H9 (cell line): ENCODE measurements at regions not wholly inside any gene's neighbourhood (a gene's known extent, or its start where the extent isn't known, plus 50 kb on each side); places are given as distances from the start of the nearest gene placed in this dataset.

ENCODE experiments used
- DNase-seq: peaks from one replicate; pipeline ENCODE4 v3.0.0-alpha.2; 2017
- H2AFZ ChIP-seq: one replicate; pipeline ENCODE4 v1.6.1; 2013; ENCODE audit warnings: mild to moderate bottlenecking, low read length, control low read depth, moderate library complexity
- H2AK5ac ChIP-seq: 2 replicates; pipeline ENCODE4 v1.6.1; 2013; ENCODE audit warnings: low read length, control low read depth, mixed read lengths; ENCODE audit not compliant: insufficient read length
- H2BK120ac ChIP-seq: one replicate; pipeline ENCODE4 v1.6.1; 2013; ENCODE audit warnings: low read depth, mild to moderate bottlenecking, low read length, control low read depth, inconsistent platforms; ENCODE audit not compliant: poor library complexity, severe bottlenecking
- H2BK12ac ChIP-seq: 2 replicates; pipeline ENCODE4 v1.6.1; 2013; ENCODE audit warnings: low read length, control low read depth, mixed read lengths, low read depth; ENCODE audit not compliant: insufficient read length
- H2BK15ac ChIP-seq: 2 replicates; pipeline ENCODE4 v1.6.1; 2013; ENCODE audit warnings: low read depth, low read length, control low read depth
- H2BK20ac ChIP-seq: one replicate; pipeline ENCODE4 v1.6.1; 2013; ENCODE audit warnings: low read depth, mild to moderate bottlenecking, low read length, control low read depth, inconsistent platforms; ENCODE audit not compliant: poor library complexity, severe bottlenecking
- H2BK5ac ChIP-seq: 2 replicates; pipeline ENCODE4 v1.6.1; 2013; ENCODE audit warnings: low read length, control low read depth, mixed read lengths; ENCODE audit not compliant: insufficient read length
- H3K14ac ChIP-seq: 2 replicates; pipeline ENCODE4 v1.6.1; 2013; ENCODE audit warnings: low read length, control low read depth; ENCODE audit not compliant: insufficient read depth
- H3K18ac ChIP-seq: 2 replicates; pipeline ENCODE4 v1.6.1; 2013; ENCODE audit warnings: low read depth, mild to moderate bottlenecking, mixed read lengths, low read length, control low read depth; ENCODE audit not compliant: insufficient read length
- H3K23ac ChIP-seq: 2 replicates; pipeline ENCODE4 v1.6.1; 2013; ENCODE audit warnings: low read length, control low read depth, mixed read lengths, low read depth; ENCODE audit not compliant: insufficient read length
- H3K23me2 ChIP-seq: 2 replicates; pipeline ENCODE4 v1.6.1; 2013; ENCODE audit warnings: low read depth, mild to moderate bottlenecking, mixed read lengths, low read length, control low read depth; ENCODE audit not compliant: insufficient read length, poor library complexity, severe bottlenecking
- H3K27ac ChIP-seq: 2 replicates; pipeline ENCODE4 v1.5.1; 2013; ENCODE audit warnings: low read length, control low read depth, mixed read lengths, low read depth; ENCODE audit not compliant: insufficient read length
- H3K27me3 ChIP-seq: 2 replicates; pipeline ENCODE4 v1.6.1; 2013; ENCODE audit warnings: low read length, control low read depth, inconsistent platforms; ENCODE audit not compliant: insufficient read depth
- H3K4ac ChIP-seq: 2 replicates; pipeline ENCODE4 v1.6.1; 2013; ENCODE audit warnings: low read depth, mild to moderate bottlenecking, control low read depth, inconsistent platforms, low read length, moderate library complexity
- H3K4me1 ChIP-seq: 2 replicates; pipeline ENCODE4 v1.6.1; 2013; ENCODE audit warnings: low read length, control low read depth, inconsistent platforms; ENCODE audit not compliant: insufficient read depth
- H3K4me2 ChIP-seq: 2 replicates; pipeline ENCODE4 v1.6.1; 2013; ENCODE audit warnings: low read length, control low read depth, mixed read lengths; ENCODE audit not compliant: insufficient read length, insufficient read depth
- H3K56ac ChIP-seq: 2 replicates; pipeline ENCODE4 v1.6.1; 2013; ENCODE audit warnings: low read depth, mild to moderate bottlenecking, mixed read lengths, low read length, control low read depth; ENCODE audit not compliant: insufficient read length
- H3K79me1 ChIP-seq: 2 replicates; pipeline ENCODE4 v1.6.1; 2013; ENCODE audit warnings: low read depth, mild to moderate bottlenecking, moderate library complexity, low read length, control low read depth, inconsistent platforms; ENCODE audit not compliant: insufficient read depth, poor library complexity, severe bottlenecking
- H3K79me2 ChIP-seq: 2 replicates; pipeline ENCODE4 v1.6.1; 2013; ENCODE audit warnings: low read length, control low read depth, inconsistent platforms; ENCODE audit not compliant: insufficient read depth
- H3K9ac ChIP-seq: 2 replicates; pipeline ENCODE4 v1.6.1; 2013; ENCODE audit warnings: low read length, control low read depth, mixed read lengths; ENCODE audit not compliant: insufficient read length; ENCODE audit errors: extremely low read depth
- H3K9me3 ChIP-seq: one replicate; pipeline ENCODE4 v1.6.1; 2013; ENCODE audit warnings: low read depth, low read length, inconsistent platforms; ENCODE audit not compliant: control insufficient read depth
- H3T11ph ChIP-seq: one replicate; pipeline ENCODE4 v1.6.1; 2013; ENCODE audit warnings: mild to moderate bottlenecking, low read length, control low read depth, inconsistent platforms
- H4K20me1 ChIP-seq: one replicate; pipeline ENCODE4 v1.6.1; 2013; ENCODE audit not compliant: control insufficient read depth, insufficient read length, insufficient read depth
- H4K5ac ChIP-seq: 2 replicates; pipeline ENCODE4 v1.6.1; 2013; ENCODE audit warnings: low read depth, mild to moderate bottlenecking, mixed read lengths, low read length, control low read depth; ENCODE audit not compliant: insufficient read length
- H4K8ac ChIP-seq: replicated peaks from 2 replicates; pipeline ENCODE4 v1.6.1; 2013; ENCODE audit warnings: low read length, control low read depth, mixed read lengths, low read depth; ENCODE audit not compliant: insufficient read length
- H4K91ac ChIP-seq: 2 replicates; pipeline ENCODE4 v1.6.1; 2013; ENCODE audit warnings: low read depth, mild to moderate bottlenecking, moderate library complexity, mixed read lengths, low read length, control low read depth; ENCODE audit not compliant: insufficient read length
- H3K27ac Mint-ChIP-seq, 3 experiments: 2 replicates in 2 of 3; 3 replicates in 1 of 3; pipeline ENCODE4 v1.8.0; 2020 to 2021; ENCODE audit warnings: mixed read lengths in 3 of 3, mild to moderate bottlenecking in 1 of 3, moderate library complexity in 1 of 3
- H3K27me3 Mint-ChIP-seq: 2 replicates; pipeline ENCODE4 v1.8.0; 2021; ENCODE audit warnings: low read depth, mild to moderate bottlenecking, moderate library complexity, mixed read lengths
- H3K36me3 Mint-ChIP-seq, 3 experiments: 2 replicates in 2 of 3; 3 replicates in 1 of 3; pipeline ENCODE4 v1.8.0; 2020 to 2021; ENCODE audit warnings: low read depth in 3 of 3, mixed read lengths in 3 of 3; ENCODE audit not compliant: insufficient read depth in 1 of 3
- H3K4me1 Mint-ChIP-seq, 2 experiments: 2 replicates each; pipeline ENCODE4 v1.8.0; 2020; ENCODE audit warnings: mixed read lengths in 2 of 2
- H3K4me3 Mint-ChIP-seq, 2 experiments: 2 replicates in 1 of 2; 3 replicates in 1 of 2; pipeline ENCODE4 v1.8.0; 2020 to 2021; ENCODE audit warnings: mild to moderate bottlenecking in 2 of 2, mixed read lengths in 2 of 2, moderate library complexity in 1 of 2
- H3K9me3 Mint-ChIP-seq, 2 experiments: 2 replicates in 1 of 2; 3 replicates in 1 of 2; pipeline ENCODE4 v1.8.0; 2020; ENCODE audit warnings: mild to moderate bottlenecking in 2 of 2, mixed read lengths in 2 of 2, moderate library complexity in 1 of 2
- CTCF ChIP-seq: fragments of 200-600 bp; sonication (generic); conservative IDR thresholded peaks from 3 replicates; pipeline ENCODE4 v1.8.0; 2021; ENCODE audit warnings: antibody characterized with exemption, mild to moderate bottlenecking
- WGBS: extraction: QIAGEN DNeasy Blood & Tissue Kit; methylation state at CpG from one replicate; pipeline ENCODE4 v1.1.7; 2013; ENCODE audit warnings: missing lambda C conversion rate, low lambda C conversion rate, mixed read lengths; ENCODE audit not compliant: insufficient read length; ENCODE audit errors: extremely low coverage; 5-methylcytosine and 5-hydroxymethylcytosine counted together

- Mint-ChIP-seq H3K4me1 (peaks cover under 1 to 3% of the 10 kb centered on the region in 2 experiments; a peak in 3 of 4 replicates), H3K9me3 (peaks cover 0 to 8% of the 10 kb centered on the region in 2 experiments; a peak in 2 of 5 replicates), H3K27me3 (no peaks in the 10 kb centered on the region), H3K27ac (no peak overlapping the region), H3K4me3 (no peak overlapping the region), H3K36me3 (peaks cover 0 to 1% (median 0%) of the 10 kb centered on the region in 3 experiments; a peak in 2 of 7 replicates)
- H3K23me2 ChIP-seq = no peaks in the 10 kb centered on the region
- no peak overlapping the region for H3K9ac ChIP-seq
- H3K9me3 ChIP-seq = no peaks in the 10 kb centered on the region
- no peaks in the 10 kb centered on the region for H3K79me2 ChIP-seq
- no peak overlapping the region for H2BK15ac ChIP-seq
- no peak overlapping the region for H3K4me2 ChIP-seq
- H3K27me3 ChIP-seq = no peaks in the 10 kb centered on the region
- H2BK5ac ChIP-seq = no peak overlapping the region
- no peak overlapping the region for H2BK120ac ChIP-seq
- H3T11ph ChIP-seq = no peak overlapping the region
- no peak overlapping the region for H2BK20ac ChIP-seq
- no peak overlapping the region for H4K8ac ChIP-seq
- no peak overlapping the region for H3K56ac ChIP-seq
- no peak overlapping the region for H4K91ac ChIP-seq
- no peak overlapping the region for H3K14ac ChIP-seq
- no peaks in the 10 kb centered on the region for H4K20me1 ChIP-seq
- no CpG with 5 or more reads among the region's 1 CpG for WGBS
- H4K5ac ChIP-seq = no peak overlapping the region
- no peak overlapping the region for H3K18ac ChIP-seq
- TF ChIP-seq CTCF = no peak
- H2AFZ ChIP-seq = no peak overlapping the region
- no peak overlapping the region for H3K4ac ChIP-seq
- no peak overlapping the region for H3K23ac ChIP-seq
- H3K4me1 ChIP-seq = no peaks in the 10 kb centered on the region
- no peak for DNase-seq
- no peak overlapping the region for H2BK12ac ChIP-seq
- H2AK5ac ChIP-seq = no peak overlapping the region
- H3K27ac ChIP-seq = no peak overlapping the region
- H3K79me1 ChIP-seq = no peaks in the 10 kb centered on the region
Observed at GRCh38 chr12:60437297-60437696, 841.5 kb downstream of the SLC16A7 start.
